Duodenal mucosa (tissue), 2 donors: ENCODE measurements at regions not wholly inside any gene's neighbourhood (a gene's known extent, or its start where the extent isn't known, plus 50 kb on each side); places are given as distances from the start of the nearest gene placed in this dataset.

Source experiments
- H3K27ac ChIP-seq: one replicate; pipeline ENCODE4 v1.7.0; 2013; ENCODE audit warnings: low read depth, low read length
- H3K27me3 ChIP-seq, 2 donors: one replicate each; pipeline ENCODE4 v1.7.0; 2013; ENCODE audit warnings: low read length in 2 of 2, control low read depth in 1 of 2; ENCODE audit not compliant: insufficient read depth in 2 of 2, control insufficient read depth in 1 of 2
- H3K36me3 ChIP-seq, 2 donors: one replicate each; pipeline ENCODE4 v1.7.0; 2013; ENCODE audit warnings: low read length in 2 of 2, control low read depth in 1 of 2; ENCODE audit not compliant: insufficient read depth in 2 of 2, control insufficient read depth in 1 of 2
- H3K4me1 ChIP-seq, 2 donors: one replicate each; pipeline ENCODE4 v1.7.0; 2013; ENCODE audit warnings: low read length in 2 of 2, control low read depth in 1 of 2; ENCODE audit not compliant: insufficient read depth in 2 of 2, control insufficient read depth in 1 of 2
- H3K4me3 ChIP-seq, 2 donors: one replicate each; pipeline ENCODE4 v1.7.0; 2013; ENCODE audit warnings: low read length in 2 of 2, low read depth in 1 of 2
- H3K9ac ChIP-seq, 2 donors: one replicate each; pipeline ENCODE4 v1.7.0; 2013; ENCODE audit warnings: low read length in 2 of 2, low read depth in 1 of 2
- H3K9me3 ChIP-seq, 2 donors: one replicate each; pipeline ENCODE4 v1.7.0; 2013; ENCODE audit warnings: low read length in 2 of 2, control low read depth in 1 of 2; ENCODE audit not compliant: control insufficient read depth in 1 of 2

DNA sequence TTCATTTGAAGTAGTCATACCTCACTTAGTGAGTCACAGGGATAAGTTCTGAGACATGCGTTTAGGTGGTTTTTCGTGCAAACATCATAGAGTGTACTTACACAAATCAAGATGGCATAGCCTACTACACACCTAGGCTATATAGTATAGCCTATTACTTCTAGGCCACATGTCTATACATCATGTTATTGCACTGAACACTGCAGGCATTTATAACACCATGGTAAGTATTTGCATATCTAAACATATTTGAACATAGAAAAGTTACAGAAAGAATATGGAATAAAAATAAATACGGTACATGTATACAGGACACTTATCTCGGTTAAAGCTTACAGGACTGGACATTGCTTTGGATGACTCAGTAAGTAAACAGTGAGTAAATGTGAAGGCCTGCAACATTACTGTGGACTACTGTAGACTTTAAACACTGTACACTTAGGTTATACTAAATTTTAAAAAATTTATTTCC, 670.6 kb downstream of the SLC16A7 start:
- Histone ChIP-seq H3K9me3 (peaks cover 0 to 3% of the 10 kb centered on the region in 2 donors), H3K27ac (no peak overlapping the region), H3K4me3 (no peak overlapping the region), H3K9ac (no peak overlapping the region), H3K4me1 (no peaks in the 10 kb centered on the region), H3K36me3 (no peaks in the 10 kb centered on the region), H3K27me3 (no peaks in the 10 kb centered on the region)

DNA sequence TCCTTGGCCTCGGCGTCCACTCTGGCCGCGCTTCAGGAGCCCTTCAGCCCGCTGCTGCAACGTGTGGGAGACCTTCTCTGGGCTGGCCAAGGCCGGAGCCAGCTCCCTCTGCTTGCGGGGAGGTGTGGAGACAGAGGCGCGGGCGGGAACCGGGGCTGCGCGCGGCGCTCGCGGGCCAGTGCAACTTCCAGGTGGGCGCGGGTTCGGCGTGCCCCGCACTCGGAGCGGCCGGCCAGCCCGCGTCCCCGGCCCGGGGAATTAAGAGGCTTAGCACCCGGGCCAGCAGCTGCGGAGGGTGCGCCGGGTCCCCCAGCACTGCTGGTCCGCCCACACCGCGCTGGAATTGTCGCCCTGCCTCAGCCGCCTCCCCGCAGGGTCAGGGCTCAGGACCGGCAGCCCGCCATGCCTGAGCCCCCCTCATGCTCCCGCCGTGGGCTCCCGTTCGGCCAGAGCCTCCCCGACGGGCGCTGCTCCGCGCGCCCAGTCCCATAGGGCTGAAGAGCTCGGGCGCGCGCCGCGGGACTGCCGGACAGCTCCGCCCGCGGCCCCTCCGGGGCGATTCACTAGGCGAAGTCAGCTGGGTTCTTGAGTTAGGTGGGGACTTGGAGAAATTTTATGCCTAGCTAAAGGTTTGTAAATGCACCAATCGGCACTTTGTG, 673.9 kb downstream of the SLC16A7 start:
- Histone ChIP-seq H3K4me1 (no peaks in the 10 kb centered on the region), H3K27ac (no peak overlapping the region), H3K4me3 (no peak overlapping the region), H3K9ac (no peak overlapping the region), H3K36me3 (no peaks in the 10 kb centered on the region), H3K9me3 (peaks cover 0 to 3% of the 10 kb centered on the region in 2 donors), H3K27me3 (no peaks in the 10 kb centered on the region)

DNA sequence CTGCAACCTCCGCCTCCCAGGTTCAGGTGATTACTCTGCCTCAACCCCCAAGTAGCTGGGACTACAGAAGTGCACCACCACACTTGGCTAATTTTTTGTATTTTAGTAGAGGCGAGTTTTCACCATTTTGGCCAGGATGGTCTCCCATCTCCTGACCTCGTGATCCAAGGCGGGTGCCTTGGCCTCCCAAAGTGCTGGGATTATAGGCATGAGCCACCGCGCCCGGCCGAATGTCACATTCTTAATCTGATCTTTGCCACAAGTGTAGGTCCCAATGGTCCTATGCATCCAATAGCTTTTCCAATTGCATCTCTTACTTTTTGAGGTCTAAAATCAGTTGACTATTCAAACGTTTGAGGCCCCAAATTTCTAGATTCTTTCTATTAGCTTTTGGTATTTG, 676.0 kb downstream of the SLC16A7 start:
- Histone ChIP-seq H3K27me3 (no peaks in the 10 kb centered on the region), H3K4me1 (no peaks in the 10 kb centered on the region), H3K36me3 (no peaks in the 10 kb centered on the region), H3K9me3 (peaks cover 0 to 3% of the 10 kb centered on the region in 2 donors), H3K9ac (no peak overlapping the region), H3K27ac (no peak overlapping the region), H3K4me3 (no peak overlapping the region)

DNA sequence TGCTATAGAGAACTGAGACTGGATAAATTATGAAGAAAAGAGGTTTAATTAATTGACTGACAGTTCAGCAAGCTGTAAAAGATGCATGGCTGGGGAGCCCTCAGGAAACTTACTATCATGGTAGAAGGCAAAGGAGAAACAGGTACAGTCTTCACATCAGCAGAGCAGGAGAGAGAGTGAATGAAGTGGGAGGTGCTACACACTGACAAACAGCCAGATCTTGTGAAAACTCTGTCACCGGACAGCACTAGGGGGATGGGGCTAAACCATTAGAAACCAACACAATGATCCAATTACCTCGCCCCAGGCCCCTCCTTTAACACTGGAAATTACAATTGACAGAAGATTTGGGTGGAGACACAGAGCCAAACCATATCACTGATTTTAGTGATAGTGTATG, 682.4 kb downstream of the SLC16A7 start:
- H3K9me3 ChIP-seq = peaks cover 0 to 4% of the 10 kb centered on the region in 2 donors
- H3K27ac ChIP-seq = no peak overlapping the region
- H3K4me1 ChIP-seq = no peaks in the 10 kb centered on the region
- no peaks in the 10 kb centered on the region for H3K27me3 ChIP-seq
- no peak overlapping the region for H3K9ac ChIP-seq
- H3K36me3 ChIP-seq = no peaks in the 10 kb centered on the region
- no peak overlapping the region for H3K4me3 ChIP-seq

DNA sequence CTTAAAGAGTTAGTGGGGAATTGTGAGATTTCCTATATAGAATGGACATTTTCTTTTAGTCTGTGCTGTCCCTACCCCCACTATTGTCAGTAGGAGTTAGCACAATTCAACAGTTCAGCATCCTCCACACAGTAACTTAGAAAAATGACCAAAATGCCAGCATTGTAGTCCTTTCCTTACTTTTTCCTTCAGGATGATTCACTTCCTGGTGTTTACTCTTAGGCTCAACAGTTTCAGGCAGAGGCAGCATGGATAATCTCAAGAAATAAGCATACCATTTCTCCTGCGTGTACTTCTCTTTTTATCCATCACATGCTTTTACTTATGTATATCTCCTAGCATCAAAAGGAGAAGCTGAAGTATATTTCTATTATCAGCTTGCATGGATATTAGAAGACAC, 683.4 kb downstream of the SLC16A7 start:
- no peaks in the 10 kb centered on the region for H3K36me3 ChIP-seq
- no peak overlapping the region for H3K4me3 ChIP-seq
- H3K27me3 ChIP-seq = no peaks in the 10 kb centered on the region
- no peaks in the 10 kb centered on the region for H3K4me1 ChIP-seq
- H3K27ac ChIP-seq = no peak overlapping the region
- peaks cover 0 to 4% of the 10 kb centered on the region in 2 donors for H3K9me3 ChIP-seq
- no peak overlapping the region for H3K9ac ChIP-seq

DNA sequence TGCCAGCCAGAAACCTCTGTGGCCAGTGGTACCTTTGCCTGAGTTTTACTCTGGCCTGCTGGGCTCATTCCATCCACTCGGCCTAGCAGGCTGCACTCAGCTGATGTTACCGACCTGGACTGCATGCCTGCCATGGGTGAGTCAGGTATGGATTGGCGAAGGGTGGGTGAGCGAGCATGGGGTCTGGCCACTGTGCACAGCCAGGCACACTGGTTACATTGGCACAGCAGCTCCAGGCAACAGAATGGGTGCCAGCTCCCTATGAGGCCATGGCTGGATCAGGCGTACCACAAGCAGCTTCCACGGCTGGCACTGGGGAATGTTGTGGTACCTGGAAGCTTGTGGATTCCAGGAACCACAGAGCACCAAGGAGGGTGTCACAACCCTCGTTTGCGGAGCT, 685.7 kb downstream of the SLC16A7 start:
- H3K9ac ChIP-seq = no peak overlapping the region
- no peaks in the 10 kb centered on the region for H3K4me1 ChIP-seq
- H3K9me3 ChIP-seq = peaks cover 0 to 4% of the 10 kb centered on the region in 2 donors
- H3K27me3 ChIP-seq = no peaks in the 10 kb centered on the region
- no peaks in the 10 kb centered on the region for H3K36me3 ChIP-seq
- H3K27ac ChIP-seq = no peak overlapping the region
- H3K4me3 ChIP-seq = no peak overlapping the region

DNA sequence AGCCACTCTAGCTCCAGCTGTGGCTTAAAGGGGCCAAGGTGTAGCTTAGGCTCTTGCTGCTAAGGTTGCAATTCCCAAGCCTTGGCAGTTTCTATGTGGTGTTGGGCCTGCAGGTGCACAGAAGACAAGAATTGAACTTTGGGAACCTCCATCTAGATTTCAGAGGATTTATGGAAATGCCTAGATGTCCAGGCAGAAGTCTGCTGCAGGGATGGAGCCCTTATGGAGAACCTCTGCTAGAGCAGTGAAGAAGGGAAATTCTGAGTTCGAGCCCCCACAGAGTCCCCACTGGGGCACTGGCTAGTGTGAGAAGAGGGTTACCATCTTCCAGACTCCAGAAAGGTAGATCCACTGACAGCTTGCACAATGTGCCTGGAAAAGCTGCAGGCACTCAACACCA, 694.7 kb downstream of the SLC16A7 start:
- Histone ChIP-seq H3K9ac (no peak overlapping the region), H3K9me3 (peaks cover 13 to 15% of the 10 kb centered on the region in 2 donors), H3K4me3 (no peak overlapping the region), H3K36me3 (no peaks in the 10 kb centered on the region), H3K27me3 (no peaks in the 10 kb centered on the region), H3K27ac (no peak overlapping the region), H3K4me1 (no peaks in the 10 kb centered on the region)

DNA sequence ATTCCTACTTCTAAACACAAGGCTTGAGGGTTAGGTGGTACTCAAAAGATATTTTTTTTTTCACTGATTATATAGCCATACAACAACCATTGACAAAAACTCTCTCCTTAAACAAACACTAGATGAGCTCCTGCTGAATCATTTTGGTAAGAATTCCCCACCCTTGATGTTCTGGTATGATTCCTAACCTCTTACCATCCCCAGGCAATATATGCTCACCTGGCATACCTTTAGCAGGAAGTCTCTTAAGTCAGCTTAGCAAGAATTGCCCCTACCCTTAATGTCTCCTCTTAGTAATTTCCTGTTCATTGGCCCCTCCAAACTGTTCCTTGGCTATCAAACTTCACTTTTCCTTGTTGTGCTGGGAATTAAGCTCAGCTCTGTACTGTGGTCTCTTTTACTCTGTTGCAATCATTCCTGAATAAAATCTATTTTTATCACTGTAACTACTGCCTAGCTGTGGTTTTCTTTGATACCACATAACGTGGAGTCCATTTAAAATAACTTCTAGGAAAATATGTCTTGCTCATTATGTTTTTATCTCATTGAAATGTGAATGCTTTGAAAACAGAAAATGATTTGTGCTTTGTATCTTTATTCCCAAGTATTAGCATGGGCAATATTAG, 712.6 kb downstream of the SLC16A7 start:
- no peak overlapping the region for H3K27ac ChIP-seq
- H3K4me3 ChIP-seq = no peak overlapping the region
- no peaks in the 10 kb centered on the region for H3K4me1 ChIP-seq
- H3K36me3 ChIP-seq = no peaks in the 10 kb centered on the region
- H3K9ac ChIP-seq = no peak overlapping the region
- H3K27me3 ChIP-seq = no peaks in the 10 kb centered on the region
- peaks cover 0 to 5% of the 10 kb centered on the region in 2 donors for H3K9me3 ChIP-seq

DNA sequence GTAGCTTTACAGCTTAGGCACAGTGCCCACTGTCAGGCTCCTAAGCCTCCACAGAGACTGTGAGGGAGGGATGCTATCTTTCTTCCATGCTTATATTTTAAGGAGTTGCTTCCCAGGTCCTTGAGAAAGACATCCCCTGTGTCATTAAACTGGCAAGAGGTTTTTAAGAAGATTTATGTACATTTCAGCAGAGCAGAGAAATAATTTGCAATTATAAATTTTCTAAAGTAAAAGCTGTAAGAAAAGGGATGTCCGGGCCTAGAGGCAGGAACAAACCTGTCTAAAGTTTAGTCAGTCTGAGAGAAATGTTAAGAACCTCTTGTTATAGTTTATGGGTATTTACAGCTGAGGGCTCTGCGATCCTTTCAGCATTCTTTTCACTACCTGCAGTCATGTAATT, 716.1 kb downstream of the SLC16A7 start:
- no peak overlapping the region for H3K9ac ChIP-seq
- H3K27ac ChIP-seq = no peak overlapping the region
- peaks cover 0 to 5% of the 10 kb centered on the region in 2 donors for H3K9me3 ChIP-seq
- H3K27me3 ChIP-seq = no peaks in the 10 kb centered on the region
- no peak overlapping the region for H3K4me3 ChIP-seq
- no peaks in the 10 kb centered on the region for H3K4me1 ChIP-seq
- no peaks in the 10 kb centered on the region for H3K36me3 ChIP-seq

DNA sequence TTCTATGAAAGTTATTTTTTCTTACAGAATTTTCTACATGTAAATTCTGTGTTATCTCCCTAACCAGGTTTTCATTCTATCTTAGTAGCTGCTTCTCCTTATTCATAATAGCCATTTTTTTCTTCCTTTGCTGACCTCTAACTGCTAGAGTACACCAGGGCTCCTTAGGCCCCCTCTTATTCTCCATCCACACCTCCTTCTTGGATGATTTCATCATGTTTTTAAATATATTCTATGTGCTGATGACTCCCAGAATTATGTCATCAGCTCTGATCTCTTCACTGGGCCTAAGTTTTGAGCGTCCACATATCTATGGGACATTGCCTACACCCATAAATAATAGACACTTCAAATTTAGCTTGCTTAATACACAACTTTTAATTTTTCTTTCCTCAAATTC, 721.5 kb downstream of the SLC16A7 start:
- Histone ChIP-seq H3K4me1 (no peaks in the 10 kb centered on the region), H3K9me3 (no peaks in the 10 kb centered on the region)

More for the DNA sequence above, 721.5 kb downstream of the SLC16A7 start:
- H3K4me3 ChIP-seq = no peak overlapping the region
- H3K9ac ChIP-seq = no peak overlapping the region
- no peak overlapping the region for H3K27ac ChIP-seq
- no peaks in the 10 kb centered on the region for H3K27me3 ChIP-seq
- no peaks in the 10 kb centered on the region for H3K36me3 ChIP-seq
